T-helper 1 cell treated with Interleukin-12 subunit alpha and Interleukin-12 subunit beta and Interleukin-4 antibody, amounts not matched to agents 30 ng/mL and 1 ng/mL, for 36 hours (primary cell): ENCODE measurements at regions not wholly inside any gene's neighbourhood (a gene's known extent, or its start where the extent isn't known, plus 50 kb on each side); places are given as distances from the start of the nearest gene placed in this dataset.

Experiments used
- intact Hi-C: fragments of 100-400 bp; cut with micrococcal nuclease; formaldehyde crosslinking; loops from one replicate; pipeline ENCODE4 v1.15.1; 2024

GRCh38 chr14:38848243-38848935, 254.6 kb downstream of the SEC23A start:
- intact Hi-C loops: no loop called here

GRCh38 chr14:38847161-38847560, 255.9 kb downstream of the SEC23A start:
- intact Hi-C loops: no loop called here

DNA sequence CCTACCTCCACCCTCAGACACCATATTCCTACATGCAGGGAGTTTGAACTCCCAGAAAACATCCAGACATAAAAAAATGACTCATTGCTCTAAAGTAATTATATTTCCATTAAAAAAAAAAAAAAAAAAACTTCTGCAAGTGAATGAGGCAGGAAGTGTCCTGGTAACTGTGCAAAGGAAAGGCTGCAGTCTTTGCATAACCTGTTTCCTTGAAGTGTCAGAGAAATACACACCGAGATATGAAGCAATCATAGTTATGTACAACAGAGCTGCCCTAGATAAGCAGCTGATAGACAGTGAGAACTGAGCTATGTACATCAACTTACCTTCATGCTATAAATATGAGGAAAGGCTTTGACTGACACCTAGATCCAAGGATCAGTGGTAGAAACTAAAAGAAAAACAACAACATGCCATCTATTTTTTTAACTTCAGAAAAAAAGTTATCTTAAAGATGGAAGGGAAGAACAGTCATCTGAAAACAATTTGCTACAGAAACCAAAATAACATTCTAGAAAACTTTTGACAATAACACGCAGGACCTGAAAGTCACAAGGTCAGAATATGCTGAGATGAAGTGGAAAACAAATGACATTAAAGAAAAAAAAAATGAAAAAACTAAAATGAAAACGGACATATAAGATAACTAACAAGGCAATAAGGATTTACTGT, 263.2 kb downstream of the SEC23A start:
- intact Hi-C loops: no loop called here

DNA sequence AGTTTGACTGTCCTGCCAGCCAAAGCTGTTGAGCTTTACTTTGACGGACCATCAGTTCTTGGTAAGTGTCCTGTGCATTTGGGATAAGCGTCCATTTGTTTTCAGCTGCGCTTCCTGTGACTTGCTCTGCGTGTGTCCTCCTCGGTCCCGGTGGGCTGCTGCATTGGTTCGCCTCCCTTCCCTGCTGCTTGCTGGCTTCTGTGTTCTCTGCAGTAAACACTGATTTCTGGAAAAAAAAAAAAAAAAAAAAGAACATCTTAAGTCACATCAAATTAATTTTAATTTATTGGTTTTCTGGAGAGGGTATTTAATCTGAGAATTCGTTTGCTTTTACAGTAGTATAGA, 264.1 kb downstream of the SEC23A start:
- intact Hi-C loops: no loop called here

DNA sequence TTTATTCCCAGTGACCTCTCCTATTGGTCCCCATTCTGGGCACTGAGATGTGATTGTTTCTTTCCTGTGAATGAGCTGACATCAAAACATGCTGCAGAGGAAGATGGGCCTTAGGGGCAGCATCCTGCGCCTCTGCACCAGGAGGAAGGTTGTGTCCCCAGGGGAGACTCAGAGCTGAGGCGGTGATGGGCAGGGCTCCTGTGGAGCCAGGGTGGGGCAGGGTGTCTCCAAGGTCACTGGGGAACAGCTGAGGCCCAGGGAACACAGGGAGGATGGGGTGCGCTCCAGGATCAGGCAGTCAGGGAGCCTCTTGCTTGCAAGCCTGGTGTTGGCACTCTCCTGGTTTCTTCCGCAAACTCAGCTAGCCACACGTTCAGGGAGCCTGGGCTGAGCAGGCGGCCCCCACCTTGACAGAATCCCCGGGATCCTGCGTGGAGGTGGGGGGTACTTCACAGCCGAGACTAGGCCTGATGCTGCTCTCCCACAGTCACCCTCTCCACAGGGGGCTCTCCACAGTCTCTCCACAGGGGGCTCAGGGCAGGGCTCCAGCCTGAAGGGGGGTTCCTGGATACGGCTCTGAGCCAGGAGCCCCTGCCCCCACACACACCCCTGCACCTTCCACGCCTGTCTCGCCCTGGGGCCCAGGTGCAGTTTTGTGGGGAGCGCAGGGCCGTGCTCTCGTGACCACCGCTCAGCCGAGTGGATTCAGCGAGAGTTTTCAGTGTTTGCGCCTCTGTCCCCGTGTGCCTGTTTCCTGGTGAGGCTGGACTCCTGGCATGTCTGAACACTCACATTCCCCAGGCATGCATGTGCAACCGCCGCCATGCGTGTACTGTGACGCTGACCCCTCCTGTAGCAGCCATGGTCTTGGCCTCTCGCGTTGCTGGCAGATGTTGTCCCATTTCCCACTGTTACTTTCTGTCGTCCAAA, 264.7 kb downstream of the SEC23A start:
- intact Hi-C loops: no loop called here

DNA sequence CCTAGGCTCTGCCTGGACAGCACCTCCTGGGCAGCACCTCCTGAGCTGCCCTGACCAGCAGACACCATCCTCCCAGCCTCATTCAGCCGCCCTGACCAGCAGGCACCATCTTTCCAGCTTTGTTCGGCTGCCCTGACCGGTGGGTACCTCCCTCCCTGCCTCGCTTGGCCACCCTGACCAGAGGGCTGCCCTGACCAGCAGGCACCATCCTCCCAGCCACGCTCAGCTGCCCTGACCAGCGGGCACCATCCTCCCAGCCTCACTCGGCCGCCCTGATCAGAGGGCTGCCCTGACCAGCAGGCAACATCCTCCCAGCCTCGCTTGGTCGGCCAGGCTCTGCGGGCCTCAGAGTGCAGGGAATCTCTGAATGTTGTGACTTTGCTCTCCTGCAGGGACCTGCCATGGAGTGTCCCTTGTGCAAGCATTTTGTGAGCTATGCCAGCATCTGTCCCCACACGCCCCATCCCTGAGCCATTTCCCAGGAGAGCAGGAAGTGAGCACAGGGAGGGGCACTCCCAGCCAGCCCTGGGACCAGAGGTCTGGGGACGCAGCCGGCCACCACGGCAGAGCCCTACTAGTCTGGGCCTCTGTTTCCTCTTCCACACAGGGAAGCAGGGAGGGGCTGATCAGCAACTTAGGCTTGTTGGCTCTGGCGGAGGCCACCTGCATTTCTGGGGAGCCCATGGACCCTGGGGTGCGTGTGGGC, 265.5 kb downstream of the SEC23A start:
- intact Hi-C loops: no loop called here

DNA sequence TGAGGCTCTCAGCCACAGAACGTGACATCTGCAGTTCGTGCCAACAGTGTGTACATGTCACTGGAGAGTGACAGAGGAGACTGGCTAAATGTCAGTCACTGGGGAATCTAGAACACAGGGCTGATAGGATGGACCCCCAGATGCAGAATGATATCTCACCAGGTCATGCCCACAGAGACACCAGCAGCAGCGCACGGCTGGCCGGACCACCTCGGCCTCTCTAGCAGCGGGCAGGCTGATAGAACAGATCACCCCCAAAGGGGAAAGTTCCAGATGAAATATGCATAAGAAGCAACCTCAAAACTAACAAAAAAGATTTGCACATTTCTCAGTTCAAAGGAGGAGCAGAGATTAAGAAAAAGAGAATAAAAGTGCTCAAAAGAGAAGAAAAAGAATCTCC, 266.5 kb downstream of the SEC23A start:
- intact Hi-C loops: no loop called here

GRCh38 chr14:38835874-38836273, 267.2 kb downstream of the SEC23A start:
- intact Hi-C loops: no loop called here

GRCh38 chr14:38828183-38828827, 274.7 kb downstream of the SEC23A start:
- intact Hi-C loops: no loop called here

DNA sequence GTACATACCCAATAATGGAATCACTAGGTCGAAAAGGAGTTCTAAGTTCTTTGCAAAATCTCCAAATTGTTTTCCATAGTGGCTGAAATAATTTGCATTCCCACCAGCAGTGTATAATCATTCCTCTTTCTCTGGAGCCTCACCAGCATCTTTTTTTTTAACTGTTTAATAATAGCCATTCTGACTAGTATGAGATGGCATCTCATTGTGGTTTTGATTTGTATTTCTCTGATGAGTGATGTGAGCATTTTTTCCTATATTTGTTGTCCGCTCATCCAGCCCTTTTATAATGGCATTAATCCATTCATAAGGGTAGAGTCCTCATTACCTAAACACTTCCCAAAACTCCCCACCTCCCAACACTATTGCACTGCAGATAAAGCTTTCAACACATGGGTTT, 278.3 kb downstream of the SEC23A start:
- intact Hi-C loops: no loop called here

DNA sequence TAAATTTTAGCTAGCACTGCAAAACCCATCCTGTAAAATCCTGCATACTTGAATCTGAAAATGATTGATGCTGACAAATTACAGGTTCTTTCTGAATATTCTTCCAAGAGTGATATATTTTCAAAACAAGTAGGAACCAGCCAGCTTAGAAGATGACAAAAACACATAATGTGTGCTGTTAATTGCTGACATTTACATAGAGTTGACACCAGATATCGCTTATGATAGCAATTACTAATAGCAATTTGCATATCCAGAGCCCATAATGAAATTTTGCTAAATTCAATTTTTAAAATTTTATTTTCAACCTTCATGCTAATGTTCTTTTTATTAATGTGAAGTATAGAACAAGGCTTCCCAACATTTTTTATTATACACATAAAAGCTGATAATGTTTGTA, 284.5 kb downstream of the SEC23A start:
- intact Hi-C loops: no loop called here

DNA sequence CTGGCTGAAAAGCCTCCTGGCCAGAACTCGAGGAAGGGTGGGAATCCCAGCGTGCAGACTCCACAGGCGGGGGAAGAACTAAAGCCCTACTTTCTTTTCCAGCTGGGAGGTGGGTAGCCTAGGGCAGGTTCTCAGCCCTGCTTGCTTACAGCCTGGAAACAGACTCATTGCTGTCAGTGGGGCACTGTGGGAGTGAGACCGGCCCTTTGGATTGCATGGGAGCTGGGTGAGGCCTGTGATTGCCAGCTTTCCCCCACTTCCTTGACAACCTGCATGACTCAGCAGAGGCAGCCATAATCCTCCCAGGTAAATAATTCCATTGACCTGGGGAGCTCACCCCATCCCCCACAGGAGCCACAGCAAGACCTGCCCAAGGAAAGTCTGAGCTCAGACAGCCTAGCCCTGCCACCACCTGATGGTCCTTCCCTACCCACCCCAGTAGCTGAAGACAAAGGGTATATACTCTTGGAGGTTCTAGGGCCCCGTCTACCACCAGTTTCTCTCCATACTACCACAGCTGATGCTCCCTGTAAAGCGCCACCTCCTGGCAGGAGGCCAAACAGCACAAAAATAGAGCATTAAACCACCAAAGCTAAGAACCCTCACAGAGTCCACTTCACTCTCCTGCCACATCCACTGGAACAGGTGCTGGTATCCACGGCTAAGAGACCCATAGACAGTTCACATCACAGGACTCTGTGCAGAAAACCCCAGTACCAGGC, 294.1 kb downstream of the SEC23A start:
- intact Hi-C loops: no loop called here

DNA sequence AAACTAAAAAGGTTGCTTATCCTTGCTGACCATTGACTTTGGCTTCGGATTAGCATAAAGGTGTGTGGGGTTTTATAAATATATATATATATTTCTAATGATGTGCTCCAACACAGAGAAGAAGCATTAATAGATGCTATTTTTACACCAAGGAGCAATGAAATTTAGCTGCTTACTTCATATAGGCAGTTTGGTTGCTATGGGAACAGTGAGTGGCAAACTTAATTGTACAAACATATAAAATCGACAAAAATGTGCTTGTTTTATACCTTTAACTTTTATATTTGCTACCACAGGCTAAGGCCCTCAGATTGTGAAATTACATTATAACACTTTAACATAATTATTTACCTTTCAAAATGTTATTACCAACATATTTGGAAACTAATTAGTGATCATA, 303.4 kb downstream of the SEC23A start:
- intact Hi-C loops: no loop called here

- intact Hi-C loops: no loop called here
Measured at GRCh38 chr14:38794677-38795076, 308.4 kb downstream of the SEC23A start.

- intact Hi-C loops: no loop called here
Measured at GRCh38 chr14:38791862-38792261, 311.2 kb downstream of the SEC23A start.

- intact Hi-C loops: no loop called here
Measured at GRCh38 chr14:38790916-38791315, 312.1 kb downstream of the SEC23A start.

- intact Hi-C loops: no loop called here
Measured at GRCh38 chr14:38789805-38790204, 313.2 kb downstream of the SEC23A start.

GRCh38 chr14:38788060-38788459, 315.0 kb downstream of the SEC23A start:
- intact Hi-C loops: no loop called here

DNA sequence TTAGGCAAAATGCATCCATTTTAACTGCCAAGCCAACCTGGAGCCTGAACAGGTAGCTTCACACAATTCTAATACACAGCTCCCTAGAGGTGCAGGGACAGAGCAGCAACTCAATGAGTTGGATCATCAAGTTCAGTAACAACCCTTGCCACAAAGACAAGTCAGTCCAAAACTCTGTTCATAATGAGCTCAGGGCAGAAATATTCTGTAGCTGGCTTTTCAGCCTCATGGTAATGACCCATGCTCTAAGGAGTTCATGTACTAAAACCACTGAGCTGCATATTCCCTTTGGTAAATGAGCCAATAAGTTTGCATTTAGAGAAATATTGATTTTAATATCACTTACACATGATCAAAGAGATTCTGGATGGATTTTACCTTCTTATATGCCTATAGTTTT, 316.1 kb downstream of the SEC23A start:
- intact Hi-C loops: no loop called here

DNA sequence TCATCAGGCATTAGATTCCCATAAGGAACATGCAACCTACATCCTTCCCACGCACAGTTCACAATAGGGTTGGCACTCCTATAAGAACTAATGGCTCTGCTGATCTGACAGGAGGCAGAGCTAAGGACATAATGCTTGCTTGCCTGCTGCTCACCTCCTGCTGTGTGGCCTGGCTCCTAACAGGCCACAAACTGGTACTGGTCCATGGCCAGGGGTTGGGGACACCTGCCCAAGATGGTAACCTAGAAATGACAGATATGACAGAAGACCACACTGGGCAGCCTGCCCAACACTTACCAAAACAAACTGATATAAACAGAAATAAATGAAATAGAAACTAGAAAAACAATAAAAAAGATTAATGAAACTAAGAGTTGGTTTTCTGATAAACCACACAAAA, 325.6 kb downstream of the SEC23A start:
- intact Hi-C loops: no loop called here

- intact Hi-C loops: no loop called here
Measured at GRCh38 chr14:38775986-38776385, 327.0 kb downstream of the SEC23A start.
